HL-60 (cell line): ENCODE measurements at regions not wholly inside any gene's neighbourhood (a gene's known extent, or its start where the extent isn't known, plus 50 kb on each side); places are given as distances from the start of the nearest gene placed in this dataset.

Experiments
- CTCF ChIP-seq: IDR thresholded peaks from one replicate; pipeline ENCODE4 v1.5.1; 2011; ENCODE audit warnings: low read length, control low read depth, inconsistent platforms; ENCODE audit not compliant: insufficient read depth
- POLR2AphosphoS5 ChIP-seq: IDR thresholded peaks from 2 replicates; pipeline ENCODE4 v1.6.1; 2012; ENCODE audit warnings: low read depth

DNA sequence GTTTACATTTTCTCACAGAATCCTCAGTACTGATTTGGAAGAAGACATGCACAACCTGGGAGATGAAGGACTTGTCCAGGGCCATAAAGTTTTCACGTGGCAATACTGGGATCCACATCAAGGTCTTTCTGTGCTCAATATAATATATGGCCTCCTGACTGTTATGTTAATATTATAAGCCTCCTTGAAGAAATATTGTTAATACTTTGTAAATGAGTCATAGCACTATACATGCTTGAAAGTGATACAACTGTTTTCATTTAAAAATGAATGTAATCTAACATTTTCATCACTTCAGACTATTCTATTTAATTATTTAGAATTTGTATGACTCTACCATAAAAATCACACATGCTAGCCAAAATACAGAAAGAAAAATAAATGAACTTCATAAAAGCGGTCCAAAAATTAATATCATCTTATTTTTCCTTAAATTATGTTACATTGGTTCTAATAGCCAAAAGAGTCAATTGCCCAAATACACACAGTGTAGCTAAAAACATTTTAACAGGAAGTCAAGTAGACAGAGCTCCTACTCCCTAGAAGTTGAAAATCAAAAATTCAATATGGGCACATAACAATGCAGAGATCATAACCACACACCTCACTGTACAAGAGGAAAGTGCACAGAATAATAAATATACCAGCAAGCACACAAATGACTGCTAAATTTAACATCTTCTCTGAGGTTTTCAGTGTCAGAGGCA is 188.0 kb upstream of the HDDC2 start:
- TF ChIP-seq CTCF = no peak
- no peak for TF ChIP-seq POLR2AphosphoS5
